IMR-90 (cell line): ENCODE measurements at regions not wholly inside any gene's neighbourhood (a gene's known extent, or its start where the extent isn't known, plus 50 kb on each side); places are given as distances from the start of the nearest gene placed in this dataset.

ENCODE experiments used
- ATAC-seq: fragments of 200-7000 bp; cut with Tn5 transposase; 2 replicates; pipeline ENCODE4 v1.9.1; 2020; ENCODE audit warnings: low read depth, mild to moderate bottlenecking, moderate library complexity
- BruUV-seq: library from RNA; stranded (reverse); fragments of 400-500 nt; replicated peaks from 2 replicates; lab custom pipeline; 2021; lab: Mats Ljungman, UMichigan
- CTCF ChIA-PET: fragments of 300-600 bp; formaldehyde crosslinking; extraction: SDS; loops from one replicate; lab custom pipeline; 2021; ENCODE audit warnings: antibody characterized with exemption; lab: Yijun Ruan, JAX
- POLR2A ChIA-PET: fragments of 300-600 bp; sonication (Branson Sonifier 250); formaldehyde crosslinking; loops from one replicate; lab custom pipeline; 2022; ENCODE audit warnings: antibody characterized with exemption; ENCODE audit not compliant: unreplicated experiment; lab: Charles Lee
- DNase-seq: peaks from one replicate; pipeline ENCODE4 v3.0.0; 2013
- H2AFZ ChIP-seq: replicated peaks from 2 replicates; pipeline ENCODE3; 2013; ENCODE audit warnings: low read length, mild to moderate bottlenecking; ENCODE audit not compliant: poor library complexity
- H2AK5ac ChIP-seq: 2 replicates; pipeline ENCODE4 v1.6.1; 2013; ENCODE audit warnings: low read depth, low read length, inconsistent platforms
- H2AK9ac ChIP-seq: replicated peaks from 2 replicates; pipeline ENCODE3; 2013; ENCODE audit warnings: mild to moderate bottlenecking, low read depth, low read length, moderate library complexity; ENCODE audit not compliant: poor library complexity
- H2BK120ac ChIP-seq: 2 replicates; pipeline ENCODE4 v1.6.1; 2013; ENCODE audit warnings: low read depth, low read length, inconsistent platforms
- H2BK15ac ChIP-seq: 3 replicates; pipeline ENCODE4 v1.6.1; 2013; ENCODE audit warnings: low read depth, low read length, inconsistent platforms
- H2BK20ac ChIP-seq: 2 replicates; pipeline ENCODE4 v1.6.1; 2013; ENCODE audit warnings: low read depth, mild to moderate bottlenecking, inconsistent platforms, low read length, moderate library complexity
- H2BK5ac ChIP-seq: 2 replicates; pipeline ENCODE4 v1.6.1; 2013; ENCODE audit warnings: mild to moderate bottlenecking, low read depth, low read length, inconsistent platforms; ENCODE audit not compliant: poor library complexity, severe bottlenecking
- H3K14ac ChIP-seq: replicated peaks from 2 replicates; pipeline ENCODE4 v1.6.1; 2013; ENCODE audit warnings: low read depth, low read length, inconsistent platforms
- H3K18ac ChIP-seq: 2 replicates; pipeline ENCODE4 v1.6.1; 2013; ENCODE audit warnings: low read depth, low read length, control low read depth
- H3K23ac ChIP-seq: 2 replicates; pipeline ENCODE4 v1.6.1; 2013; ENCODE audit warnings: low read depth, low read length, inconsistent platforms
- H3K27ac ChIP-seq: 2 replicates; pipeline ENCODE4 v1.5.1; 2013; ENCODE audit warnings: mild to moderate bottlenecking, control low read depth, low read length; ENCODE audit not compliant: insufficient read depth
- H3K27me3 ChIP-seq: 2 replicates; pipeline ENCODE4 v1.6.1; 2013; ENCODE audit warnings: low read length; ENCODE audit not compliant: control insufficient read depth, insufficient read depth
- H3K36me3 ChIP-seq: 2 replicates; pipeline ENCODE4 v1.6.1; 2013; ENCODE audit warnings: low read length, mixed read lengths; ENCODE audit not compliant: control insufficient read depth, insufficient read depth
- H3K4ac ChIP-seq: 2 replicates; pipeline ENCODE4 v1.6.1; 2013; ENCODE audit warnings: low read depth, low read length, inconsistent platforms
- H3K4me1 ChIP-seq: 2 replicates; pipeline ENCODE4 v1.6.1; 2013; ENCODE audit warnings: low read length, mixed read lengths; ENCODE audit not compliant: control insufficient read depth, insufficient read depth
- H3K4me2 ChIP-seq: 2 replicates; pipeline ENCODE4 v1.6.1; 2013; ENCODE audit warnings: low read depth, mild to moderate bottlenecking, control low read depth, low read length, moderate library complexity
- H3K4me3 ChIP-seq: 2 replicates; pipeline ENCODE4 v1.5.1; 2013; ENCODE audit warnings: low read depth, mild to moderate bottlenecking, control low read depth, low read length, moderate library complexity; ENCODE audit not compliant: insufficient read depth
- H3K56ac ChIP-seq: 2 replicates; pipeline ENCODE4 v1.6.1; 2013; ENCODE audit warnings: low read length, inconsistent platforms; ENCODE audit not compliant: insufficient read depth; ENCODE audit errors: extremely low read depth
- H3K79me1 ChIP-seq, 2 experiments: 2 replicates each; pipeline ENCODE4 v1.6.1; 2013; ENCODE audit warnings: low read length in 2 of 2, inconsistent platforms in 1 of 2, low read depth in 1 of 2
- H3K9ac ChIP-seq: 2 replicates; pipeline ENCODE4 v1.6.1; 2013; ENCODE audit warnings: low read depth, low read length, control low read depth
- H3K9me1 ChIP-seq: 2 replicates; pipeline ENCODE4 v1.6.1; 2013; ENCODE audit warnings: low read length, inconsistent platforms; ENCODE audit not compliant: insufficient read depth
- H3K9me3 ChIP-seq: 2 replicates; pipeline ENCODE4 v1.6.1; 2013; ENCODE audit warnings: low read length; ENCODE audit not compliant: control insufficient read depth, insufficient read depth
- H4K20me1 ChIP-seq: 2 replicates; pipeline ENCODE4 v1.6.1; 2013; ENCODE audit warnings: low read length, inconsistent platforms; ENCODE audit not compliant: insufficient read depth
- H4K5ac ChIP-seq: 2 replicates; pipeline ENCODE4 v1.6.1; 2013; ENCODE audit warnings: mild to moderate bottlenecking, low read depth, low read length, control low read depth
- H4K8ac ChIP-seq, 2 experiments: 2 replicates each; pipeline ENCODE4 v1.6.1; 2013; ENCODE audit warnings: low read depth in 2 of 2, low read length in 2 of 2, control low read depth in 1 of 2, inconsistent platforms in 1 of 2
- H4K91ac ChIP-seq: 2 replicates; pipeline ENCODE4 v1.6.1; 2013; ENCODE audit warnings: low read depth, low read length, inconsistent platforms; ENCODE audit not compliant: insufficient read depth
- BHLHE40 ChIP-seq: fragments of 150-350 bp; IDR thresholded peaks from 2 replicates; pipeline ENCODE4 v1.6.1; 2016; ENCODE audit warnings: mild to moderate bottlenecking, low read depth, low read length
- CEBPB ChIP-seq: IDR thresholded peaks from 2 replicates; pipeline ENCODE4 v1.6.1; 2012; ENCODE audit warnings: low read depth, low read length, improper control_type of control experiment
- FOS ChIP-seq: fragments of 150-350 bp; IDR thresholded peaks from 2 replicates; pipeline ENCODE4 v1.6.1; 2016; ENCODE audit warnings: low read depth, low read length
- MAFK ChIP-seq: IDR thresholded peaks from 2 replicates; pipeline ENCODE4 v1.6.1; 2012; ENCODE audit warnings: low read depth, low read length, improper control_type of control experiment
- MAZ ChIP-seq: IDR thresholded peaks from 2 replicates; pipeline ENCODE4 v1.6.1; 2012; ENCODE audit warnings: low read depth, mild to moderate bottlenecking, low read length, improper control_type of control experiment, moderate library complexity, borderline replicate concordance
- MXI1 ChIP-seq: IDR thresholded peaks from 2 replicates; pipeline ENCODE4 v1.6.1; 2012; ENCODE audit warnings: low read depth, mild to moderate bottlenecking, low read length, moderate library complexity, borderline replicate concordance
- NFE2L2 ChIP-seq: fragments of 150-350 bp; IDR thresholded peaks from 2 replicates; pipeline ENCODE4 v1.6.1; 2016; ENCODE audit warnings: low read depth, mild to moderate bottlenecking, low read length
- POLR2A ChIP-seq: IDR thresholded peaks from 2 replicates; pipeline ENCODE4 v1.6.1; 2012; ENCODE audit warnings: mild to moderate bottlenecking, low read depth, low read length
- RAD21 ChIP-seq: IDR thresholded peaks from 2 replicates; pipeline ENCODE4 v1.6.1; 2012; ENCODE audit warnings: low read length, improper control_type of control experiment
- RCOR1 ChIP-seq: IDR thresholded peaks from 2 replicates; pipeline ENCODE4 v1.6.1; 2012; ENCODE audit warnings: mild to moderate bottlenecking, low read length, improper control_type of control experiment; ENCODE audit not compliant: insufficient replicate concordance
- RFX5 ChIP-seq: IDR thresholded peaks from 2 replicates; pipeline ENCODE4 v1.8.0; 2012; ENCODE audit warnings: low read depth, mild to moderate bottlenecking, low read length, moderate library complexity
- SMC3 ChIP-seq: fragments of 150-350 bp; IDR thresholded peaks from 2 replicates; pipeline ENCODE4 v1.6.1; 2016; ENCODE audit warnings: low read depth, mild to moderate bottlenecking, antibody characterized with exemption, low read length, moderate library complexity
- whole genome bisulfite sequencing, 2 experiments: methylation state at CpG; one replicate each; pipeline versions ENCODE4 v1.1.5 to v1.1.7; 2013; ENCODE audit warnings: missing lambda C conversion rate in 2 of 2; ENCODE audit not compliant: insufficient read length in 1 of 2; ENCODE audit errors: extremely low coverage in 2 of 2; 5-methylcytosine and 5-hydroxymethylcytosine counted together
- dilution Hi-C: fragments of 300-500 bp; cut with HindIII; formaldehyde crosslinking; loops from one replicate; pipeline ENCODE4 v1.14.3; 2018; ENCODE audit warnings: low sequenced_read_pairs; ENCODE audit not compliant: unreplicated experiment
- in situ Hi-C: fragments of 300-500 bp; cut with MboI; formaldehyde crosslinking; loops from 3 replicates; pipeline ENCODE4 v1.14.3; 2019; ENCODE audit warnings: low sequenced_read_pairs, inconsistent platforms, mixed read lengths
- intact Hi-C: fragments of 100-400 bp; cut with micrococcal nuclease; formaldehyde crosslinking; loops from 2 replicates; pipeline ENCODE4 v1.10.0; 2022
- TF ChIP-seq, protein P1 (sequence below): fragments of 150-350 bp; IDR thresholded peaks from 2 replicates; pipeline ENCODE4 v1.6.1; 2017; ENCODE audit warnings: mild to moderate bottlenecking, antibody characterized with exemption, low read length, low read depth
- TF ChIP-seq, protein P2 (sequence below): fragments of 150-350 bp; IDR thresholded peaks from 2 replicates; pipeline ENCODE4 v1.6.1; 2016; ENCODE audit warnings: low read depth, mild to moderate bottlenecking, low read length, moderate library complexity, borderline replicate concordance
- TF ChIP-seq, protein P3 (sequence below): conservative IDR thresholded peaks from 2 replicates; pipeline ENCODE4 v1.5.1; 2012; ENCODE audit warnings: mild to moderate bottlenecking, low read depth, low read length, improper control_type of control experiment

DNA sequence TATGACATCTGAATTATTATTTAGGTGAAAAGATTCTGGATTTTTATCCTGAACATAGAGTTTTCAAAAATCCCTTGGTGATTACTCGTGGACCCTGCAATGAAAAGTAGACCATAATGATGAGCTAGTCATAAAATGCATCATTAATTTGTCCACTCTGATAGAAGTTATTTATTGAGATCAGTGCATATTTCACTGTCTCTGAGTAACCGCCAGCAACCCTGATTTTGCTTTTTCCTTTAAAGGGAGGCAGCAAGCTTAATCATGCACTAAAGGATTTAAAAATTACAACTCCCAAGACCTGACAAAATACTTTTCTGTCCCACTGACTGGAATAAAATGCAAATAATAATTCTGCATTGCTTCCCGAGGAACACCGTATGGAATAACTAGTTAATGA lies 259.6 kb upstream of the DPPA4 start:
- H3K36me3 ChIP-seq, result no peaks in the 10 kb centered on the region
- intact Hi-C loops, result no loop called here
- no peak overlapping the region for H4K5ac ChIP-seq
- H2BK20ac ChIP-seq, result no peak overlapping the region
- dilution Hi-C loops, result no loop called here
- no peaks in the 10 kb centered on the region for H3K4me1 ChIP-seq
- no peak overlapping the region for H2AK5ac ChIP-seq
- no peaks in the 10 kb centered on the region for H3K79me1 ChIP-seq
- no peaks in the 10 kb centered on the region for H4K20me1 ChIP-seq
- no TSS peak for BruUV-seq
- H3K4me3 ChIP-seq, result no peak overlapping the region
- H4K8ac ChIP-seq, result no peak overlapping the region
- H3K18ac ChIP-seq, result no peak overlapping the region
- H2AFZ ChIP-seq, result no peak overlapping the region
- no peak overlapping the region for H3K4me2 ChIP-seq
- H3K23ac ChIP-seq, result no peak overlapping the region
- no peak overlapping the region for H3K9ac ChIP-seq
- DNase-seq (no peak), ATAC-seq (no peak)
- no peak overlapping the region for H2BK5ac ChIP-seq
- H3K9me1 ChIP-seq, result no peaks in the 10 kb centered on the region
- no CpG with 5 or more reads among the region's 4 CpGs for WGBS, 2 experiments
- H3K27me3 ChIP-seq, result no peaks in the 10 kb centered on the region
- H3K9me3 ChIP-seq, result no peaks in the 10 kb centered on the region
- H2BK15ac ChIP-seq, result no peak overlapping the region
- no peak overlapping the region for H3K14ac ChIP-seq
- H2BK120ac ChIP-seq, result no peak overlapping the region
- no peak overlapping the region for H3K27ac ChIP-seq
- H3K4ac ChIP-seq, result no peak overlapping the region
- in situ Hi-C loops, result no loop called here
- no peak overlapping the region for H4K91ac ChIP-seq
- POLR2A ChIA-PET, result no interaction called here
- no peak overlapping the region for H3K56ac ChIP-seq
- CTCF ChIA-PET, result no interaction called here
- TF ChIP-seq, protein P1, sequence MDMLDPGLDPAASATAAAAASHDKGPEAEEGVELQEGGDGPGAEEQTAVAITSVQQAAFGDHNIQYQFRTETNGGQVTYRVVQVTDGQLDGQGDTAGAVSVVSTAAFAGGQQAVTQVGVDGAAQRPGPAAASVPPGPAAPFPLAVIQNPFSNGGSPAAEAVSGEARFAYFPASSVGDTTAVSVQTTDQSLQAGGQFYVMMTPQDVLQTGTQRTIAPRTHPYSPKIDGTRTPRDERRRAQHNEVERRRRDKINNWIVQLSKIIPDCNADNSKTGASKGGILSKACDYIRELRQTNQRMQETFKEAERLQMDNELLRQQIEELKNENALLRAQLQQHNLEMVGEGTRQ, result no peak
- TF ChIP-seq SMC3 (no peak), MXI1 (no peak), POLR2A (no peak), FOS (no peak), NFE2L2 (no peak), RFX5 (no peak), MAFK (no peak), BHLHE40 (no peak), RAD21 (no peak), CEBPB (no peak), RCOR1 (no peak), MAZ (no peak)
- TF ChIP-seq, protein P2, sequence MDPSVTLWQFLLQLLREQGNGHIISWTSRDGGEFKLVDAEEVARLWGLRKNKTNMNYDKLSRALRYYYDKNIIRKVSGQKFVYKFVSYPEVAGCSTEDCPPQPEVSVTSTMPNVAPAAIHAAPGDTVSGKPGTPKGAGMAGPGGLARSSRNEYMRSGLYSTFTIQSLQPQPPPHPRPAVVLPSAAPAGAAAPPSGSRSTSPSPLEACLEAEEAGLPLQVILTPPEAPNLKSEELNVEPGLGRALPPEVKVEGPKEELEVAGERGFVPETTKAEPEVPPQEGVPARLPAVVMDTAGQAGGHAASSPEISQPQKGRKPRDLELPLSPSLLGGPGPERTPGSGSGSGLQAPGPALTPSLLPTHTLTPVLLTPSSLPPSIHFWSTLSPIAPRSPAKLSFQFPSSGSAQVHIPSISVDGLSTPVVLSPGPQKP, result no peak
- TF ChIP-seq, protein P3, sequence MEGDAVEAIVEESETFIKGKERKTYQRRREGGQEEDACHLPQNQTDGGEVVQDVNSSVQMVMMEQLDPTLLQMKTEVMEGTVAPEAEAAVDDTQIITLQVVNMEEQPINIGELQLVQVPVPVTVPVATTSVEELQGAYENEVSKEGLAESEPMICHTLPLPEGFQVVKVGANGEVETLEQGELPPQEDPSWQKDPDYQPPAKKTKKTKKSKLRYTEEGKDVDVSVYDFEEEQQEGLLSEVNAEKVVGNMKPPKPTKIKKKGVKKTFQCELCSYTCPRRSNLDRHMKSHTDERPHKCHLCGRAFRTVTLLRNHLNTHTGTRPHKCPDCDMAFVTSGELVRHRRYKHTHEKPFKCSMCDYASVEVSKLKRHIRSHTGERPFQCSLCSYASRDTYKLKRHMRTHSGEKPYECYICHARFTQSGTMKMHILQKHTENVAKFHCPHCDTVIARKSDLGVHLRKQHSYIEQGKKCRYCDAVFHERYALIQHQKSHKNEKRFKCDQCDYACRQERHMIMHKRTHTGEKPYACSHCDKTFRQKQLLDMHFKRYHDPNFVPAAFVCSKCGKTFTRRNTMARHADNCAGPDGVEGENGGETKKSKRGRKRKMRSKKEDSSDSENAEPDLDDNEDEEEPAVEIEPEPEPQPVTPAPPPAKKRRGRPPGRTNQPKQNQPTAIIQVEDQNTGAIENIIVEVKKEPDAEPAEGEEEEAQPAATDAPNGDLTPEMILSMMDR, result no peak
- no peak overlapping the region for H2AK9ac ChIP-seq
